DMS153 treated with DMSO at 0.1 percent for 48 hours (cell line): ENCODE measurements at regions not wholly inside any gene's neighbourhood (a gene's known extent, or its start where the extent isn't known, plus 50 kb on each side); places are given as distances from the start of the nearest gene placed in this dataset.

Experiments
- DNase-seq: peaks from one replicate; lab custom pipeline; 2025; ENCODE audit not compliant: unreplicated experiment; lab: John Stamatoyannopoulos, UW

DNA sequence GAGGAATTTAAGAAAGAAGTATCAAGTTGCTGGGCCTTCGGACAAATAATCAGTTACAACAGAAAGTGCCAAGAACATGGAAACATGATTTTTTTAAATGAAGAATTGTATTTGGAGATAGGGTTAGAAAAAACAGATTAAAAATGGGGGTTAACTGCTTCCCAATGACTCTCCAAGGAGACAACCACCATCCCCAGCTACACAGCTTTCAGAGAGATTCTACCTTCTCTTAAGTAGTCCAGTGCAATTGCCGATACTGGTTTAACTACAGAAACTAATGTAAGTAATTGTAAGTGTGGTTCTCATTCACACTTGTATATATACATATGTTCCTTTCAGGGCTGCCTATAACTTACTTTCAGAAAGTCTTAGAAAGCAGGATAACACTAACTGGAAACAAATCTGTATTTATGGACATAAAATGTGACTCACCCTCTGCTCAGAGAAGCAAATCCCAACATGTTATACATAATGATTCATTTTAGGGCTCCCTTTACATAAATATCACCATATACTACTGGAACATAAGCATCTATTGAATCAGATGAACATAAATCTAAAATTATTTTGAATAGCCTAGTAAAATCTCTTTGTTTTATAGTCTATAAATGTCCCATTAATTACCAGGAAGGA lies 248.9 kb upstream of the UGT8 start:
- no peak for DNase-seq

DNA sequence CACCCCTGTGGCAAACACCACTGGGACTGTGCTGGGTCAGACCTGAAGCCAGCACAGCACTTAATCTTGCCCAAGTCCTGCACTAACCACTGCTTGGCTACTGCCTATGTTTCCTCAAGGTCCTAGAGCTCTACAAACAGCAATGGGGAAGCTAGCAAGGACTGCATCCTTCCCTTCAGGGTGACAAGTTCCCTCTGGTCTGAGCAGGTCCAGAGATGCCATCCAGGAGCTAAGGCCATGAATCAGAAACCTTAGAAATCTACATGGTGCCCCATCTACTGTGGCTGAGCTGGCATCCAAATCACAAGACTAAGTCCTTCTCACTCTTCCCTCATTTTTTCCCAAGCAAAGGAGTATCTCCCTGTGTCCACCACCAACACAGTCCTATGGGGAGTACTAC lies 239.7 kb upstream of the UGT8 start:
- no peak for DNase-seq

DNA sequence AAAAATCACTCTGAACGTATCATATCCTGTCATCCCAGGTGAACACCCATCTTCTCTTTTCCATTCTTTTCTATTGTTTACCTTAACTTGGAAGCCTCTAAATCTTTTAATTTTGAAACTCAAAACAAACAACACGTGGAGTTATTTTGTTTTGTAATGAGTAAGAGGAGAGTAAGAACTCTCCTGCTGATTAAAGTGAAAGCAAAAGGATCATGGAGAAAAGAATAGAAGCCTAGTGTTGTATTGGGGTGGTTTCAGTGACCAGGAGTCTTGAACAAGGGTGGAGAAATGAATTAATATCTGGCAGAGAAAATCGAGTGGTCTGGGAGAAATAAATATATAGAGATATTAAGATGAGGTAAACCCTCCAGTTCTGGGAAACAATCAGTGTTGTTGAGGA lies 237.4 kb upstream of the UGT8 start:
- no peak for DNase-seq

DNA sequence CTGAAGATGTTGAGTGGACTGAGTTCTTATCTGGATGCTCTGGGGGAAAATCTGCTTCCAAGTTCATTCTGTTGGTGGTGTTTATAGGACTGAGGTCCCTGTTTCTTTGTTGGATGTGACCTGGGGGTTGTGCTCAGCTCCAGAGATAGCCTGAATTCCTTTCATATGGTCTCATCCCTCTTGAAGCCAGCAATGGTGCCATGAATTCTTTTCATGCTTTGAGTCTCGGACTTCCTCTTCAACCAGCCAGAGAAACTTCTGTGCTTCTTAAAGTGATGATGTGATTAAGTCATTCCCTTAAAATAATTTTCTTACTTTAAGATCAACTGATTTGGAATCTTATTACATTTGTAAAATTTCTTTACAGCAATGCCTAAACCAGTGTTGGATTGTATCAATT lies 233.8 kb upstream of the UGT8 start:
- no peak for DNase-seq

DNA sequence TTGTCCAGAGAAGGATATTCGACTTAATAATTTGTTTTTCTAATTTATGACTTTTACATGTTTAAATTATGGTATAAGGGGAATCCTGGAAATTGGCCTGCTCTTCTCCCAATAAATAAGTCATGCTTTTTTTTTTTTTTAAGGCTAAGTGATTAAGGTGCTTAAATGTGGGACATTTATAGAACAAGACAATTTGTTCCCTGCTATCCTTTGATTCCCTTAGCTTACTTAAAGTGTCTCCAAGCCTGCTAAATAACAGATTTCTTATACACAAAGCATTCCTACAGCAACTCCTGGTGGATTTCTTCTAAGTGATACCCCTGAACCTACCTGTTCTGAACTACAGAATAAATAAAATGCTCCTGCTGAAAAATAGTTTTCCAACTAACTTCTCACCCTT lies 233.0 kb upstream of the UGT8 start:
- no peak for DNase-seq

DNA sequence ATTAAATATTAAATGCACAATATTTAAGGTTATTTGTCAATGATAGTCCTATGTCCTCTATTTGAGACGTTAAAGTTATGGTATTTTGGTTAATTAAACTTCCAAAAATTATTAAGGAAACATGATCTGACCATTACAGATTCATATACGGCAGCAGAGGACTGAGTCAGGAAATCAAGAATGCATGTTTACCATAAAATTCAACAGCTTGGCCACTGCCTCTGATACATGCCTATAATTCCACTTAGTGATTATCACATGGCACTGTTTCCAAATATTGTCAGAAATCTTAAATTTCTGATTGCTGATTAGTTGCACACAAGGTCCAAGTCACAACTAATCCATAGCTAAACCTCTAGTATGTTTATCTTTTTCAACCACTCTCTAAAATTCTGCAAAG lies 232.2 kb upstream of the UGT8 start:
- no peak for DNase-seq

DNA sequence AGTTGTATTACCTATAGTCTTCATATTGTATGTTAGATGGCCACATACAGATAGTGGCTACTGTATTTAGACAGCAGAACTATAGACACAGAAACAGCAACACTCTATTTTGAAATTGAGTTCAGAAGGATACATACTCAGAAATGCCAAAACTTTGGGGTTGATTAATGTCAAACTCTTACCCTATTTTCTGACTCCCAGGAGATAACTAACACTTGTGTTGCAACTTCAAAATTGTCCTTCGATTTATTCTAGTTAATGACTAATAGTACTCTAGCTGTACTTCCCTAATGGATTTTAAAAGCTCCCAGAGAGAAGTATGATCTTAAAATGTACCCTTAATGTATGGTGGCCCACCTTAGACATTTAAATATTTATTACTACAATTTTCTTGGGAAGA lies 229.9 kb upstream of the UGT8 start:
- no peak for DNase-seq

DNA sequence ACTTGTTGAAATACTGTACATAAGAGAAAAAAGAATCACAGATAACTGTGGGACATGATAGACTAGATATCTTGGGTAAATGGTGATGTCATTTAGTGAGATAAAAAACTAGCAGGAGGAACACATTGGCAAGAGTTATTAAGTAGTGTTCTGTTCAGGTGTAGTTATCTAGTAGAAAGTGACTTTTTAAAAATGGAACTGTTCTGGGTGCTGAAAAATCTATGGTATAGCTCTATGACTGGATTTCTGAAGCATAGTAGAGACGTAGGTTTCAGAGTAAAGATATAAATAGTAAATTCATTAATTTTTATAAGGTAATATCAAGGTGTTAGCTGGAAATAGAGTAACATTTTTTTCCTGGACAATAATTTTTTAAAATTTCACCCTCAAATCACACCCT lies 225.1 kb upstream of the UGT8 start:
- no peak for DNase-seq

DNA sequence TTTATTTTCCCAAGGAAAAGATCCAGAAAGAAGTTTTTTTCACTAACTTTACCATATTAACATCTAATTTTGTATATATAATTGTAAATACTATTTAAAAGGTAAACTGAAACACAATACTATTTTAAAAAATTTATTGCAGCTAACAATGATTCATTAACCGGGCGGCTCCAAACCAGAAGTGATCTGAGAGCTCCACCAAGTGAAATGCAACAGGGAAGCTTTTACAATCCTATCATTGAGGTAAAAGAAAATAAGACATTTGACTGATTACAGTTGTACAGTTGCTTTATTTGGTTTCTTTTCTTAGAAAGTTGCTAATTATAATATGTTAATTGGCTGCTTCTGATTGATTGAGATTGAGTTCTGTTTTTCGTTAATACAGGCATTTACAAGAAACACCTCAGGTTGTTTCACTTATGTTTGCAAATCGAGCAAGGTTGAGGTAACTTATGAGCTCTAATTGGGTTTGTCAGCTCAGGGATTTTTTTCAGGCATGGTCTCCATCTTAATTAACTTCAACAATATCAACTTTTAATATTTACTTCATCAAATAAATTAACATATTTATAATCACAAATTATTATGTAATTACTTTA lies 220.2 kb upstream of the UGT8 start:
- peak; percentile 27 for DNase-seq

DNA sequence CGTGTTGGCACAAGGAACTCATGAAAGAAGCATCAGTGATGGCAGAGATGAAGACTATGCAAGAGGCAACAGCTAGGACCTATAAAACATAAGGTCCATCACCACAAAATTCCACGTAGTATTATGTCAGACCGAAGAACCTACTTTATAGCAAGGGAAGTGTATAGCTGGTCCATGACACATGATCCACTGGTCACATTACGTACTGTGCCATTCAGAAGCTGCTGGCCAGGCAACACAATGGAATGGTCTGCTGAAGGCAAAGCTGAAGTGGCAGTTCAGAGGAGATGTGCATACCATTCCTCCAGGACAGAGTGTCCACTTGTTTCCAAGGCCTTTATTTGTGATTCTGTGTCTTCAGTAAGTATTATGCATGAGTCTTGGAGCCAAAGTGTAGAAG lies 215.5 kb upstream of the UGT8 start:
- DNase-seq: no peak

DNA sequence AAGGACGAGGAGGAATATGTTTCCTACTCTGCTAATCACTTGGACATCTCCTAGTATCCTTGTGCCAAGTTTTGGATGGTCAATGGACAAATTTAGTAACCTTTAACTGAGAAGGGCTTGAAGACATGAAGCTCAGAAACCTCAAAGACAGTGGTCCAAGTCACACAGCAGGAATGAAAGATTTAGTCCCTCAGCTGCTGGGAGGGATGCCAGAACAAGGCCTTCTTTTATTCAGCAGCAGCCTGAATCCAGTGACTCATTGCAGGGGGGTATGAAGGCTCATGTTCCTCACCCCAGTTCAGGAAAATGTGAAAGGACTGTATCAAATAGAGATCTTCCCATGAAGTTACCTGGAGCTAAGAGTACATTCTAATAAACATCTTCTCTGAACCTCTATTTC lies 214.9 kb upstream of the UGT8 start:
- no peak for DNase-seq

DNA sequence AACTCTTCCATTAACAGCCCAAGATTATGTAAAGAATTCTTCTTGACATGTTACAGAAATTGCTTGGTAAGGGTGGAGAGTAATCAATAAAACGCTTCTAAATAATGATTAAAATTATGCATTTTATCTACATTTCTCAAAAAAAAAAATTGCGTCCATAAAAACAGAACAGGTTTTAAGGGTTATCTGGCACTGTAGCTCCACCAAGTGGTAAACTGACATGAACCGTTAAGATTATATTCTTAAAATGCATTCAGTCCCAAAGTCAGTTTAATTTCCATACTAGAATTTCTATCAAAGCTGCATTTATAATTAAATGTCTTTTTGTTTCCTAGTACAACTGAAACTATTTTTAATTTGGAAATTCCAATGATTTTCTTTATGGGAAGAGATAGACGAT lies 214.0 kb upstream of the UGT8 start:
- DNase-seq: peak; percentile 12

DNA sequence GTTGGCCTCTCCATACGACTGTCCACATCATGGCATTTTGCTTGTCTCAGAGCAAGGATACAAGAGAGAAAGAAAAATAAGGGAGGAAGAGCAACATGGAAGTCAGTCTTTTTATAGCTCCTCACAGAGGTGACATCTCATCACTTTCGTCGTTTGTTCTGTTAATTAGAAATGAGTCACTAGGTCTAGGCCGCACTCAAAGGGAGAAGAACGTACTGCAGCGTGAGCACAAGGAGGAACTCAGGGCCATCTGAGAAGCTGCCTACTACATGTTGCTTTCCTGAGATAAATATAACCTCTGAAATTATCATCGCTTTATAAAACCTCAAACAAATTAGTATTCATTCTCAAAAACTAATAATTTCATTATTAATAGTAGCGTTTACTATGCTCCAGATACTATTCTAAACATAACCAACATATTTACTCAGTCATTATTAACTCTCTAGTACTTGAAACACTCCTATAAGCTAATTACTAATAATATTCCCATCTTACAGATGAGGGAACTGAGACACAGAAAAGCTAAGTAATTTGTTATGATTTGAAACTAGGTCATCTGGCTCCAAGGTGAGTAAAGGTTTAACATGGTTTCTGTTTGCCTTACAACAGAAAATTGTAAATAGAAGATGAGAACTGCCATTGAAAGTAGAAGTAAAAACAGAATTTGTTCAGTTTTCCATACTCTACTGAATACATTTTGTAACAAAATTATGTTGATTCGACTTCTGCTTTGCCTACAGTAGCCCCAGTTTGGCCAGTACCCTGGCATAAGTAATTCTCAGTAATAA lies 213.2 kb upstream of the UGT8 start:
- no peak for DNase-seq

DNA sequence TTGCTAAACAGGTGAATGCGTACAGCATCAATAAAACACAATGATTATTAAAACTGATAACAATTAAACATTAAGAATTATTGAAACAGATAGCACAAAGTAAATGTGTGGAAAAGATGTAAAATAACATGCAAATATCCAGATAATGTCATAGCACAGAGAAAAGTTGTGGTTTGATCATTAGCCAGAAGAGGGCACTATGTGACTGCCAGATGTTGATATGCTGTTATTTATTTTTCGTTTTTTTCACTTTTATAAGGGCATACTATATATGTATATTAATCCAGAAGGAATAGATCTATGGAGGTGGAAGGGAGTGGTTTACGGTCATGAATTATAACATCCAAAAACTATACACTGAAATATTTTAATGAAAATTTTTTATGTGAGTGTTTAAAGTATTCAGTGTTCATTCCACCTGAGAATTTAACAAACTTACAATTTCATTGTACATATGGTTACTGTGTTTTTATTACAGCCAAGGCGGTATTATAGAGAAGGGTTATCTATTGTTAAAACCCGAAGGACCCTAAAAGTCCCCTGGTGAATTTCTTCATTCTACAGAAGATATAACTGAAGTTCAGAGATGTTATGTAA lies 211.9 kb upstream of the UGT8 start:
- peak; percentile 9 for DNase-seq

DNA sequence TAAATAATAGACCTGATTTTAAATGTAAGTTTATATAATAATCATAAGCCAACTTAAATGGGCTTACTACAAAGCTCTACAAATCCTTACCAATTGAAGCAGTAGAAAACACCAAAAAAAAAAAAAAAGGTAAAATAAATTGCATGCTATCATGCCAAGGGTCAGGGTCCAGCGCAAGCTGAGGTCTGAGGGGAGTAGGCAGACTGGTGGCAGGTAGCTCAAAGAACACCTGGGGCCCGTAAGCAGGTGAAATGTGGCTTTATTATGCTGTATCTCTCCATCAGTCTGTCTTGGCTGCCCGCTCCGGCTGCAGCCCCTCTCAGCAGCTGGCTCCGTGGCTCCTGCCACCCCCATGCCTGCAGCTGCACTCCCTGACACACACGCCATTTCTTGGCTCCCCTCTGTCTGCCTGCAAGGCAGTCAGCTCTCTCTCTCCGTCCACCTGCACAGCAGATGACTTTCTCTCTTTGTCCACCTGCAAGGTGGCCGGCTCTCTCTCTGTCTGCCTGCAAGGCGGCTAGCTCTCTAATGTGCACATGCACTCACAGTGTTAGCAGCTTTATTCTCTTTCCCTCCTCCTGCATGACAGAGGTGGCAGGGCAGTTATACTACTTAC lies 209.4 kb upstream of the UGT8 start:
- no peak for DNase-seq

DNA sequence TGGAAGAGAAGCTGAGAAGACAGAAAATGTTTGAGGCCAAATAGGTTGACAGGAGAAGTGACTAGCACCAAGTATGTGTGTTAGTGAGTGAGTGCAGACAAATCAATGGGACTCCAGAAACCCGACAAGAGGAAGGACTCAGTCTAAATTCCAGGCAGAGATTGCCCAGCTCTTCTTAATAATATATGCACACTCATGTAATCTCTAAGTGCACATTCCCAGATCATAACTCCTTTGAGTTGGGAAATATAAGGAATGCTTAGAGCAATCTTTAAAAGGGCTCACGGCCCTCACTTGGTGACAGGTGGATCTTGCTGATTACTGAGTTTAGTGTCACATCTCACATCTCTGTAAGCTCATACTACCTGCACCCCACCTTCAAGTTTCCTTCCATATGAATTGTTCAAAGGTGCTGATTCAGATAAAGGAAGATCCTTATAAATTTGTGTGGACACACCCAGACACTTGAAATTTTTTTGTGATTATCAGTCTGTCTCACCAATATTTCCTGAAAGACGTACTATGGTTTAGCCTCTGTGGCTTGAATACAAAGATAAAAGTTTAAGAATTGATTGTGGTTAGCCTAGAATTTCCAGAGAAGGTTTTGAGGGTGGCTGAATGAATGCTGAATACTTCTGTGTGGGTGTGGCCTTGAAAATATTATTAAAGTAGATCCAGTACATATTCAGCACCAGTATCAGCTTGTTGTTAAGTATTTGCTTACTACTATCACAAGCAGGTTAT lies 205.1 kb upstream of the UGT8 start:
- no peak for DNase-seq

DNA sequence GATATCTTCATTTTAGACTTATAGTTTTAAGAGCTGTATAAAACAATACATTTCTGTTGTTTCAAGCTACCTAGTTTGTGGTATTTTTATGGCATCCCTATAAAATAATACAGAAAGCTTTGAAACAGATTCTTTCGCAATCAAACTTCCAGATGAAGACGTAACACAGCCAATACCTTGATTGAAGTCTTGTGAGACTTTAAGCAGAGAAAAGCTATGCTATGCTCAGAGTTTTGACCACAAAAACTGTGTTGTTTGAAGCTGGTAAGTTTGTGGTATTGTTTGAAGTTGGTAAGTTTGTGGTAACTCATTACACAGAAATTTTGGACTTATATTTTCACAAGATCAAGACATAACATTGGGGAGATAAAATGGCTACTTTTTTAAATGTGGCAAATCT lies 201.8 kb upstream of the UGT8 start:
- DNase-seq: no peak

DNA sequence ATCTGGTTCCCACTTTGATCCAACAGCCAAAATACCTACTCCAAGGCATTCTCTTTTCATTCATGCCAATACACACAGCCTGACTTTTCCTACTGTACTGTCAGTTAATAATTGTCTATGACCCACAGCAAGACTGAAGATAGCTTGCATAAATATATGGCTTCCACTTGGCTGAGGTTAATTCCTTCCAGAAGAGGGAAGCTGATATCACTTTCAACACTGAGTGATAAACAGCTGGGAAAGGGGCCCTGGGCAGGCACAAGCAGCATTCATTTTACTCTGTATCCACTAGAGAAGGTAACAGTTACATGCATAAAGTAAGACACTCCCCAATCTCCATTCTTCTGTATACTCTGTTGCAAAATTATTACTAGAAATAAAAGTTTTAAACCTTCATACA lies 200.2 kb upstream of the UGT8 start:
- DNase-seq: no peak

DNA sequence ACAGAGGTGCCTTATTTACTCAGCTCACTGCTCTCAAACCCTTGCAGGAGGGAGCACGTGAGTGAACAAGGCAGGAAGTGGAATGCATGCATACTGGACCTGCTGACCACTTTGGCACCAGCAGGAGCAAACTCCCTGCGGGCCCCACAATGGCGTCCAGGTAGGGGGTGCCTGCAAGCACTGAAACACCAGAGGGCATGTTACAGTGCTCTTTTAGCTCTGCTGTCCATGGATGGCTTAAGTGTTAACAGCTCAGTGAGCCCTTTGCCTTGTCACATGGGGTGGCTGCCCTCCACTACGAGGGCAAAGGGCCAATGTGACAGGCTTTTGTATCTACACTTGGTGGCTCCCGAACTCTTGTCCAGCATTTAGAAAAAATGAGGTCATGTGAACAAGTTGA lies 199.5 kb upstream of the UGT8 start:
- no peak for DNase-seq

DNA sequence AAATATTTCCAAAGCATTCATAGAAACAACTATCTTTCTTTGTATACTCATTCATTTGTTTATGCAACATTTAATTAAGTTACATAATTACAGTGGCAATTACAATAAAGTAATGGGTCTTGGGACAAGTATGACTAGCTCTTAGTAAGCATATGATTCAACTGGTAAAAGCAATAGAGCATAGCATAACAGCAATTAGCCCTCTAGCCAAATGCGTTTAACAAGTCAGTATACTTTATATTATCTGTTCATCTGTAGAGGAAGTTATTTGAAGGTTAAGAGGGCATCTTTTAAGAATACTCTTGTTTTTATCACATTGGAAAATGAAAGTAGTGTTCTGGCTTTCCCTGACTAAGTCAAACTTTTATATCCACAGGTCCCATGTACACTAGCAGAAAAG lies 198.1 kb upstream of the UGT8 start:
- no peak for DNase-seq

DNA sequence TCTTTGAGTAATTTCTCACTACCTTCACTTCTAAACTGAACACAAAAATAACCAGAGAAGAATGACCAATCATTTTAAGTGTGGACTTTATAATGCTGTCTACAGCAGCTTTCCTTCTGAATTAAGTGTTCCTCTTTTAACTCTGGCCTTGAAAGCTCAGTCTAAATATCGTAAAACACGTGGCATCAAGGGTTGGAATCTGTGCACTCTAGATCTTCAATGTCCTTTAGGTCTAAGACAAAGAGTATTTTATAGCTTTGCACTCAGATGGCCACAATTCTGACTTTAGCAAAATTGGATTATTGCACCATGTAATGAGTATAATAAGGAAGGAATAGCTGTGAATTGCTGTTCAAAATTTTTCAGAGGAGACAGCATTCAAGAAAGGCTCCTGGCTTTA lies 197.1 kb upstream of the UGT8 start:
- no peak for DNase-seq
